ENCODE measurements at regions not wholly inside any gene's neighbourhood (a gene's known extent, or its start where the extent isn't known, plus 50 kb on each side); places are given as distances from the start of the nearest gene placed in this dataset.

DNA sequence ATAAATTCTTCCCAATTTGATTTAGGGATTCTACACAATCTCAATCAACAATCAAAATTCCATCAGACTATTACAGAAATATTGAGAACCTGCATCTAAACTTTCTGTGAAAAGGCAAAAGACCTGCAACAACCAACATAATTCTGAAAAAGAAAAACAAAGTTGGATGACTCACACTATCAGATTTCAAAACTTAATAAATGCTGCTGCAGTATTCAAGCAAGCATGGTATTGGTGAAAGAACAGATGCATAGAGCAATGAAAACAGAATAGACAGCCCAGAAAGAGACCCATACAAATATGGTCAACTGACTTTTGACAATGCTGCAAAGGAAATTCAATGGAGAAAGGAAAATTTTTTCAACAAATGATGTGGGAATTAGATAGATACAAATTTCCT is 477.1 kb upstream of the NR2F2 start:
- TF ChIP-seq CTCF (optimal IDR thresholded peaks at IDR 0.05 in 1 of 3, IDR thresholded peaks at IDR 0.05 in 1 of 3, conservative IDR thresholded peaks at IDR 0.05 in 1 of 3; ENCODE audit: extremely low read depth in 1 of 3, insufficient read depth in 2 of 3, low read length in 3 of 3) (no peak), EZH2 (IDR thresholded peaks at IDR 0.05; ENCODE audit: low read length) (no peak)

All from keratinocyte (primary cell).